Omental fat pad (tissue), 3 donors: ENCODE measurements at regions not wholly inside any gene's neighbourhood (a gene's known extent, or its start where the extent isn't known, plus 50 kb on each side); places are given as distances from the start of the nearest gene placed in this dataset.

Experiments used
- ATAC-seq: fragments of 150-250 bp; one replicate; pipeline ENCODE4 v1.9.1; 2016; ENCODE audit warnings: mild to moderate bottlenecking, moderate library complexity; ENCODE audit not compliant: low FRiP score
- DNase-seq: peaks from one replicate; pipeline ENCODE4 v3.0.0-alpha.2; 2019; ENCODE audit warnings: low spot score
- TF ChIP-seq, protein P1 (sequence below), 3 donors: fragments of 450-650 bp; IDR thresholded peaks; one replicate each; pipeline ENCODE4 v1.5.1; 2016 to 2017; ENCODE audit warnings: antibody characterized with exemption in 3 of 3, mild to moderate bottlenecking in 3 of 3, moderate library complexity in 2 of 3

DNA sequence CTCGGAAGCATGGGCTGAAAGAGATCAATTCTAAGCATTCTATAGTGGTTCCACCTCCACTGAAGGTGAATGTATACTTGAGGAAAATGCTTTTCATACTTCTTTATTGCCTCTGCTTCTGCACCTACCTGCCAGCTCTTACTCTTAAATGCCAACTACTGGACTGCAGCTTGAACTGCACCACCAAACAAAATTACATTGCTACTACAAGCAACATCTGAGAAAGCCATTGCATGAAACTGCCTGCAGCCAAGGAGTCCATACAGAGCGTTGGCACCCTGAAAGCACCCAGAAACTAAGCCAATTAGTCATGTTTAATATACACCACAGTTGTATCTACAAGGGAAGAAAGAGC is 440.9 kb downstream of the BTBD3 start:
- DNase-seq: no peak
- no peak for ATAC-seq
- TF ChIP-seq, protein P1, sequence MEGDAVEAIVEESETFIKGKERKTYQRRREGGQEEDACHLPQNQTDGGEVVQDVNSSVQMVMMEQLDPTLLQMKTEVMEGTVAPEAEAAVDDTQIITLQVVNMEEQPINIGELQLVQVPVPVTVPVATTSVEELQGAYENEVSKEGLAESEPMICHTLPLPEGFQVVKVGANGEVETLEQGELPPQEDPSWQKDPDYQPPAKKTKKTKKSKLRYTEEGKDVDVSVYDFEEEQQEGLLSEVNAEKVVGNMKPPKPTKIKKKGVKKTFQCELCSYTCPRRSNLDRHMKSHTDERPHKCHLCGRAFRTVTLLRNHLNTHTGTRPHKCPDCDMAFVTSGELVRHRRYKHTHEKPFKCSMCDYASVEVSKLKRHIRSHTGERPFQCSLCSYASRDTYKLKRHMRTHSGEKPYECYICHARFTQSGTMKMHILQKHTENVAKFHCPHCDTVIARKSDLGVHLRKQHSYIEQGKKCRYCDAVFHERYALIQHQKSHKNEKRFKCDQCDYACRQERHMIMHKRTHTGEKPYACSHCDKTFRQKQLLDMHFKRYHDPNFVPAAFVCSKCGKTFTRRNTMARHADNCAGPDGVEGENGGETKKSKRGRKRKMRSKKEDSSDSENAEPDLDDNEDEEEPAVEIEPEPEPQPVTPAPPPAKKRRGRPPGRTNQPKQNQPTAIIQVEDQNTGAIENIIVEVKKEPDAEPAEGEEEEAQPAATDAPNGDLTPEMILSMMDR (IDR thresholded peaks at IDR 0.05): no peak

GRCh38 chr20:12371990-12372389 is 454.3 kb downstream of the BTBD3 start:
- TF ChIP-seq, protein P1 (IDR thresholded peaks at IDR 0.05): no peak
- DNase-seq (no peak), ATAC-seq (no peak)

GRCh38 chr20:12372557-12372956 is 454.9 kb downstream of the BTBD3 start:
- no peak for ATAC-seq
- TF ChIP-seq, protein P1 (IDR thresholded peaks at IDR 0.05): no peak
- no peak for DNase-seq

DNA sequence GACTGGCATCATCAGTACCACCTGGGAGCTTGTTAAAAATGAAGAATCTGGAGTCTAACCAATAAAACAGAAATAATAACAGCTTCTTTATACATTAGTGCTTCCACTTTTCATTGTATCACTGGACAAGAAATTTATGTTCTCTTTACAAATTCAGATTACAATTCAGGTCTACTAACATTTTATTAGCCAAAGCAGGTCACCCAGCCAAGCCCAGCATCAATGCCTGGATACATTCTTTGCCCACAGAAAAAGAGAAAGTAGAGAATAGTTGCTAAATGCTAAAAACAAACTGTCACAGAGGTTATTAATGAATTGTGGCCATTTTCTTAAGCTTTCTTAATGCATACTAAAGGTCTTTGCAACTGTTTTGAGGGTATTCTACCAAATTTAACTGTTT is 458.3 kb downstream of the BTBD3 start:
- ATAC-seq (no peak), DNase-seq (no peak)
- TF ChIP-seq, protein P1 (IDR thresholded peaks at IDR 0.05): no peak

- DNase-seq: no peak
- peak; percentile 70 for ATAC-seq
- TF ChIP-seq, protein P1 (IDR thresholded peaks at IDR 0.05): no peak
Measured at GRCh38 chr20:12383821-12384220, 466.1 kb downstream of the BTBD3 start.

DNA sequence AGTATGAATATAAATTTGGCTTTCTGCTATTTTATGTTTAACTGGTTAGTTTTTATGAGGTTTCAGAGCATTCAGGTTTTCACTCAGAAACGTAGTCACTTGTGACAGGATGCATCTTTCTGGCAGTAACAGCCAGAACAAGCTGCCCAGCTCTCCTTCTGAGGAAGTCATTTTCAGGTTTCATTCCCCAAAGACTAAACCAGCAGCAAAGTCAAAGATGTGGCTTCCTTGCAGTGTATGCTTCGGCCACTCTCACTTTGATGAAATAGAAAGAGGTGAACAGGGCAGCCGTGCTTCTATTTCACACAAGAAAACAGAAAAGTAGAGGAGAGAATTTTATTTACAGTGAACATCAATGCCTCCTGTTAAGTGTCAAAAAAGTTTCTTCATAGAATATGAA is 469.1 kb downstream of the BTBD3 start:
- TF ChIP-seq, protein P1 (IDR thresholded peaks at IDR 0.05): no peak
- DNase-seq: no peak
- ATAC-seq: no peak

DNA sequence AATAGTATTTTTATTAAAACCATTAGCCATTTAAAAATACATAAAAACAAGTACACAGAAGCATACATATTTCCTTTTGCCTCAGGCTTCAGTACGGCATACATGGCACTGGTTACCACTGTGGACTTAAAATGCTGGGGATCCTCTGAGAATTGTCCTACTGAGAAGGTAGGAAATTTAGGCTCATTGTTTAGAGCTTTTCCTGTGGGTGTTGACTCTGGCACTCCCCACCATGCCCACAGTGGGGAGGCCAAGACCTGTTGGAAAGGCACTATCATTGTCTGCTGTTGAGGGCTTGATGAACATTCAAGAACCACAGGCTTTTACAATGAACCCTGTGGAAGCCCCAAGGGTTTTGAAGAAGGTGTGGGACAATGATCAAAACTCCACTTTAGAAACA is 473.4 kb downstream of the BTBD3 start:
- DNase-seq (no peak), ATAC-seq (no peak)
- TF ChIP-seq, protein P1 (IDR thresholded peaks at IDR 0.05): no peak
